Activated T-cell treated with anti-CD3 and anti-CD28 coated beads for 48 hours (primary cell): ENCODE measurements at regions not wholly inside any gene's neighbourhood (a gene's known extent, or its start where the extent isn't known, plus 50 kb on each side); places are given as distances from the start of the nearest gene placed in this dataset.

ENCODE experiments used
- DNase-seq: peaks from one replicate; pipeline ENCODE4 v3.0.0-alpha.2; 2020; ENCODE audit warnings: low read depth

DNA sequence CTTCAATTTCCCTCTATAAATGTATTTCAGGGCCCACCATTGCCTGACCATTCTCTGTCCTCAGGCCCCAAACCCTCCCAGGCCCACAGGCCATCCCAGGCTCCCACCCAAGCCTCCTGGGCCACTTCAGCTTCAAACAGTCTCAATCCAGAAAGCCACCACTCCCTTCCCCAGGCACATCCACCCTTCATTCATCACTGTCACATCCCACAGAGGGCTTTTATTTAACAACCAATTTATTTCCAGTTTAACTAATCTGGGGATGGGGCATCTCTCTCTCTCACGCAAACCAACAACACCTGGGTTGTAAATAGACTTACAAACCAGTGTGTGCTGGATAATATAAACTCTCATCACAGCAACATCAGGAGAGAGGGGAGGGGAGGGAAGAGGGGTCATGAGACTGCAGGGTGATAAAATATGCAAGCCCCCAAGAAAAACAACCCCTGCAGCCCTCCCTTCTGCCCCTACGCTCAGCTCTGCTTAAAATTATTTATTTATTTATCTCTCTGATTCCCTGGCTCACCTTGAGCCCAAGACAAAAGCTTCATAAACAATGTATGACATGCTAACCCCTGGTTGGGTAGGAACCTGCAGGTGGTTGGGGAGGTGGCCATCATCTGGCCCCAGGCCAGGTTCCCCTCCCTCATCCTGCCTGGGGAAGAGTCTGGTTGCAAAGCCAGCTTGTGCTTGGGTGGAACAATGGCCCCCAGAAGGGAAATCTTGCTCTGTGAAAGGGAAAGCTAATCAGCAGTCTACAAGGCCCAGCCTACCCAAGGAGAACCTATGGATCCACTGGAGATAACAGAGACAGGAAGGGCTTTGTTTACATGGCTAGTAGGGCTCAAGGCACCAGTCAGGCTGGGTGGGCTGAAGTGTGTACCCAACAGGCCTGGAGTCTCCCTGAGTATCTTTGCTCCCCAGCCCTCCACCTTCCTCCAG lies 359.2 kb downstream of the BUD13 start:
- no peak for DNase-seq

DNA sequence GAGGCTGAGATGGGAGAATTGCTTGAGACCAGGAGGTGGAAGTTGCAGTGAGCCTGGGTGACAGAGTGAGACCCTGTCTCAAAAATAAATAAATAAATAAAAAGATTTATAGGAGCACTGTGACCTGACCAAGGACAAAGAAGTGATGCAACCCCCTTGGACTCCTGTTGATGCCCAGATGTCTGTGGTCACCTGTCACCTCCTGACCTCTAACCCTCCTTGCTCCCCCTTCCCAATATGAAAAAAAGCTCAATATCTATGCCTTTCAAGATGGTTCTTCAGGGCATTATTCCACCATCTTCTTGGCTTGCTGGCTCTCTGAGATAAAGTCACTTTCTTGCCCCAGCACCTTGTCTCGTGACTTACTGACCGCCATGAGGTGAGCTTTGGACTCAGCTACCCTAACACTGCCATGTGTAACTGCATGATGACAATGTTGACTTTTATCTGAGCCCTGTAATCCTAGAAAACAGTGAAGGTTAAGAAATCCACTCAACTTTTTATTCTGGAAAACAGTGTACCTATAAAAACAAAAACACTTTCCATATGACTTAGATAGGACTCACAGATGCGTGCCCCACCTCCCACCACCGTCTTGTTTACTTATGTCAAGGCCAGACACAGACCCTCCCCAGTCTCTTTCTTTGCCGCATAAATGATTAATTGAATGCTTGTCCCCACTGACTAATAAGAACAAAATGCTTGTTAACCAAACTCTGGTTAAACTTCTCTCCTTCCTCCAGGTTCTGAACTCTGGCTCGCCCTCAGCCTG lies 360.5 kb downstream of the BUD13 start:
- no peak for DNase-seq

DNA sequence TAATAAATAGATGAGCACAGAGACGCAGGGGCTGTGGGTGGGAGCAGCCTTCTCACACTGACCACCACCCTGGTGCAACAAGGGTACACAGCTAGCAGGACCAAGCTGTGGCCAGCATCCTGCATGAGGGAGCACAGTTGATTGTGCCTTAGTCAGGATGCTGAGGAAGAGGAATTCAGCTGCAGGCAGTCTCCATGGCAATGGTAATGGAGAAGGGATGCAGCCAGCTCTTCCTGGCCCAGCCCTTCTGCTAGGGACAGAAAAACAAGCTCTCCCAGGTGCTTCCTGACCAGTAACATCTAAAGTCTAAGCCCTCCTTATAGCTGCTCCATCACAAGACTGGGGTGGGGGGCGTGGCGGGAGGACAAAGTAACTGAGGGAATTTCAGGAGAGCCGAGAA lies 363.5 kb downstream of the BUD13 start:
- DNase-seq = no peak

DNA sequence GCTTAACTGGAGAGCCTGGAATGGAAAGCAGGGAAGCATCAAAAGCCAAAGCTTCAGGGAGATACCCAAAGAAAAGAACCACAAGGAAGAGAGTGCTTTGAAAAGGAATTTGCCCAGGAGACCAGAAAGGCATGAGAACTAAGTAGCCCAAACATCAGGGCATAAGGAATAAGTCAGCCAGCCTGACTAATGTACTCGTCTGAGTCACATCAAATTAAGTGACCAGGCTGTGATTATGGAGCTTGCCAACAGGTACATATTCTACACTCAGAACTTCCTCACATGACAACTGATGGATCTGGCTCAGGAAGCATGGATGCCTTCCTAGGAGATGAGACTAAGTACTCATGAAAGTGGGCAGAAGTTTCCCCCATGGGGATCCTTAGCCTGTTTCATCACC lies 366.7 kb downstream of the BUD13 start:
- DNase-seq = no peak

DNA sequence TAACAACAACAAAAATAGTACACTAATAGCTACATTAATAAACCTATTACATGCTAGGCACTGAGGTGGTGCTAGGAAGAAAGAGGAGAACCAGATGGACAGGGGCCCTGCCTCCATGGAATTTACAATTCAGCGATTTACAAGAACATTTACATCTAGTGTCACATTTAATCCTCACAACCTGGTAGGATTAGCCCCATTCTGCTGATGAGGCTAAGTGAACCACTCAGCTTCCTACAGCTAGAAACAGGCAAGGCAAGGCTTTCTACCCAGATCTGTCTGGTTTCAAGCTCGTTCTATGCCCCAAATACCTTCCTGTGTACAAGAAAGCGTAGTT lies 368.4 kb downstream of the BUD13 start:
- no peak for DNase-seq

DNA sequence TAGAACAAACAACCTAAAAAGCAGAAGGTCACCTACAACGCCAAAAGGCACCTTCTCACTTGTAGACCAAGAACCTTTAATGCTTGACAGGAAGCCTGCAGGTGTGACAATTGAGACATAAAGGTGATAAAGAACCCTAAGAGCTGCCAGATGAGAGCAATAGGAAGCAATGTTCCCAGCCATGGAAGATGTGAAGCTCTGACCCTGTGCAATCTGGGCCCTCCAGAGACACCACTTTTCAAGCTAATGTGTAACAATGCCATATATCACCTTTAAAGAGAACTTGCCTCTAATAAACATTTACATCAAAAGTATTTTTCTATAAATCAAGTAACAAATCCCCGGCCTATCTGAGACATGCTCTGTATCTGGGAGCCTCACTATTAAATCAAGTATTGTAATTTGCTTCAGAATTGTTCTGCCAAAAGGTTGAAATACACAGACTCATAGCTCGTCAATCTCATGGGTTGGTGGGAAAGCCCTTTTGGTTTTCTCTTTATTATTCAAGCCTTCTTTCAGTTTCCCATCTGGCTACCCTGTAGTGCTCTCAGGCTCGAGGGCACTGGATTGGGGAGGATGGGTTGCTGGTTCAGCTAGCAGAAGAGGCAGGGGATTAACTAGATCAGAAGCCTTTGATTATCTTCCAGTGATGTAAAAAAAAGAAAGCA lies 368.9 kb downstream of the BUD13 start:
- DNase-seq = no peak

DNA sequence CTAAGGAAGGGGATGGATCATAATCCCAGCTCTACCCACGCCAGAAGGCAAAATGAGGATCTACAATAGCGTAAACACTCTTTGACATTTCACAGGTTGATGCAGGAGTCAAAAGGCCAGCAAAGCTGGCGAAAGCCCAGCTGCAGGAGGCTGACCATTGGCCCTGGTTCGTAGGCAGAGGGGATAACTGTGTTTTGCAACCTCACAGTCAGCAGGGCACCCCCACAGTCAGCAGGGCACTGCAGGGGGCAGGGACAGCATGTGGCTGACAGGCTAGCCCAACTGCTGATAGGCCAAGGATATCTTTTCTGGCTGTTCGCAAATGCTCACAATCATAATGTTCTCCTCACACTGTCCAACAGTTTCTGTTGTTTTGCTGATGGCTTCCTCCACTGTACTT lies 372.7 kb downstream of the BUD13 start:
- DNase-seq = no peak

DNA sequence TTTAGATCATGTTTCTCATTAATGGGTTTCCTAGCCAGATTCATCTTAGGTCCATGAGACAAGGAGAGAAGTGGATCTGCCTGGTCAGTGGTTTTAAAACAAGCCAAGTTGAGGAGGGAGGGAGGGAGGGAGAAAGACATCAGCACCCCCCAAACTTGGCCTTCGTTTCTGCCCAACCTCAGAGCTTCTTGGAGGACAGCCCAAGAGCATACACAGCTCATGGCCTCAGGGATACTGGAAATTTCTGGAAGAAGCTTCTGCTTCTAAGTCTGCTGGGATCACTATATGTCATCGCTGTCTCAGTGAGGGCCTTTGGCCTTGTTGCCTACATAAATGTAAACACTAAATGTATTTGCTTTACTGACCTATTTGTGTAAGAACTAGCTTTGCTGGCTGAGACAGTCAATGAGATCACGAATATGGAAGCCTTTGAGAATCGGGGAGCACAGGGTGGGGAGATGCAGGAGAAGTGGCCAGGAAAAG lies 375.1 kb downstream of the BUD13 start:
- DNase-seq = no peak

DNA sequence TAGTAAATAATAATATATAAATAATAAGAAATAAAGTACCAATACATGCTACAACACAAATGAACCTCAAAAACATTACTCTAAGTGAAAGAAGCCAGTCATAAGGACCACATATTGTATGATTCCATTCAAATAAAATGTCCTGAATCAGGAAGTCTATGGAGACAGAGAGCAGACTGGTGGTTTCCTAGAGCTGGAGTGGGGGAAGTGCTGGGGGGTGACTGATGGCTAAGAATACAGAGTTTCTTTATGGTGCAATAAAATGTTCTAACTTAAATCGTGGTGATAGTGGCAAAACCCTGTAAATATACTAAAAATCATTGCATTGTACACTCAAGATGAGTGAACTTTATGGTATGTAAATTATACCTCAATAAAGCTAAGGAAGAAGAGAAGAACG lies 376.5 kb downstream of the BUD13 start:
- no peak for DNase-seq

DNA sequence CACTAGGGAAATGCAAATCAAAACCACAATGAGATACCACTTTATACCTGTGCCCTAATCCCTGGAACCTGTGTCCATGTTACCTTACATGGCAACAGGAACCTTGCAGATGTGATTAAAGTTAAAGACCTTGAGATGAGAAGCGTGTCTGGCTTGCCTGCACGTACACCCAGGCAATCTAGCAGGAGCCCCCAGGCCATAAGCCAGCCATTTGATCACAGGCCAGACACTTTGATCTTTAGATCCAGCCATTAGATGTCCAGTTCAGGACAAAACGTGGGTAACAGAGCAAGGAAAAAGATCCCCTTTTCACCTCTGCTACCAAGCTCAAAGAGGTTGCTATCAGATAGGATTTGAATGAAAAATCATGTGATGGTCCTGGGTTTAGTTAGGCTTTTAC lies 378.8 kb downstream of the BUD13 start:
- DNase-seq = no peak

DNA sequence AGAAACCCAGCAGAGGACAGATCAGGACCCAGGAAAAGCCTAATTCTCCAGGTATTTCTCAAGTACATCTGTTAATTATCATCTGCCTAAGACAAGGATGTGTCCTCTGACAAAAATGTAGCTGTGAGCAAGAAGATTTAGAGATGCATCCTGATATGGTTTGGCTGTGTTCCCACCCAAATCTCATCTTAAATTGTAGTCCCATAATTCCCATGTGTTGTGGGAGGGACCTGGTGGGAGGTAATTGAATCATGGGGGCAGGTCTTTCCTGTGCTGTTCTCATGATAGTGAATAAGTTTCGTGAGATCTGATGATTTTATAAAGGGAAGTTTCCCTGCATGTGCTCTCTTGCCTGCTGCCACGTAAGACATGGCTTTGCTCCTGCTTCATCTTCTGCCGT lies 381.8 kb downstream of the BUD13 start:
- DNase-seq = no peak

DNA sequence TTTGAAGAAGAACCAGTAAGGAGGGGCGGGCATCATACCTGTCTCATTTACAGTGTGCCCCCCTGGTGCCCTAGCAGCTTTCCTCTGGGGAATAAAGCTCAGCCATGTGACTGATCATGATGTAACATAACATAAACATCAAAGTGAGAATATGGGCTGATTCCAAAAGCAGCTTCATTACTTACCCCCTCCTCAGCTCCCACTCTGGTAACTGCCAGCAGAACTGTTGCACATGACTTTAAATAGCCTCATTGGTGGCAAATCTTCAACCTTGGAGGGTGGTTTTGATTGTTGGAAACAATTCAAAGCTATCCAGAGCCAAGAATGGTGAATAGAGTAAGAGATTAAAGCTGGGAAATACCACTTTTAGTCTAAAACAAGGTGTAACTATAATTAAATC lies 384.6 kb downstream of the BUD13 start:
- no peak for DNase-seq

DNA sequence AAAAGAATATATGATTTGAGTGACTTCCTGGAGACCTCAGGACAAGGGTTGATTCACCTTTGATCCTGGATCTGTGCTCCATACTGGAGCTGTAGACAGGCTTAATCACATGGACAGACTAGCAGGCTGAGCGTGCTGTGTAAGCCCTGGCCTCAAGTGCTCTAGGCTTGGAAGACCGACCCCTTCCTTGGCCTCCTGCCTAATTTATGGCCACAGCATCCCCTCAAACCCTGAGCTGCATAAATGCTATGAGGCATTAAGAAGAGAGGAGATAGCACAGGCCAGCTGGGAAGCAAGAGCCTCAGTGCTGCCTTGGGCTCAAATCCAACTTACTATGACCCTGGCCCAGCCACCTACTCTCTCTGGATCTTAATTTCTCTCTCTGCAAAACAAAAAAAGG lies 385.1 kb downstream of the BUD13 start:
- DNase-seq = no peak

DNA sequence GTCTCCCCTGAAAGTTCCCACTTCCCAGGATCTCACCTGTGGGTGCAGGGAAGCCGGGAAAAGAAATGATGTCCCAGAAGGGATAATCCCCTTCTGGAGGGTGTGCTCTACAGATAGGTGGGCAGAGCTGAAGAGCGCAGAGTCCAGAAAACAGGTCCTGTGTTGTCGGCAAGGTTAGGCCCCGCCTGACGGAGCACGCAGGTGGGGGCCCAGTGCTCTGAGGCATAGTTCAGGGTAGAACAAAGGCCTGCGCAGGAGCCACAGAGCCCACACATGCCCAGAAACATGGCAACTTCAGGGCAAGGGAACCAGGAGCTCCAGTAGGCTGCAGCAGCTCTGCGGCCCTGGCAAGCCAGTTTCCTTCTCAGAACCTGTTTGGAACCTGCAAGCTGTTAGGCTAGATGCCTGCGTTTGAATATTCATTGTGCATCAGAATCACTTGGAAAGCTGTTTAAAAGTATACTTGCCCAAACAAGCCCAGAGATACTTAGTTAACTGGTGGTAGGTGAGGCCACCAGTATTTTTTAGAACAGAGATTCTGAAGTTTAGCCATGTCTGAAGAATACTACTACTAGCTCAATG lies 386.6 kb downstream of the BUD13 start:
- DNase-seq = no peak

DNA sequence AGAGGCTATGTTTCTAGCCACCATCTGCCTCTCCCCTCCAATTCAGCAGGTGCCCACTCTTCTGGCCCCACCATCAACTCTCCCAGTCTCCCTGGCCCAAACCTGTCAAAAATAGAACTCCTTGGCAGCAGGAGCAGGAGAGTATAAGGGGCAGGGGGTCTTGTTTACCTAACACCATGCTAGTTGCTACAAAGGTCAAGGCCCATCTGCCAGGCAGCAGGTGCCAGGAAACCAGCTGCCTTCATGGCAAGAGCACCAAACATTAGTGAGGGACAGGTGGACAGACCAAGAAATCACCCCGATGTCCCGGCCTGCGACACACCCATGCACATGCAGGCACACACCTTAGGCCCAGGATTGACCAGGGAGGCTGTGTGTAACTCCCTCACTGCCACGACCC lies 387.9 kb downstream of the BUD13 start:
- no peak for DNase-seq

DNA sequence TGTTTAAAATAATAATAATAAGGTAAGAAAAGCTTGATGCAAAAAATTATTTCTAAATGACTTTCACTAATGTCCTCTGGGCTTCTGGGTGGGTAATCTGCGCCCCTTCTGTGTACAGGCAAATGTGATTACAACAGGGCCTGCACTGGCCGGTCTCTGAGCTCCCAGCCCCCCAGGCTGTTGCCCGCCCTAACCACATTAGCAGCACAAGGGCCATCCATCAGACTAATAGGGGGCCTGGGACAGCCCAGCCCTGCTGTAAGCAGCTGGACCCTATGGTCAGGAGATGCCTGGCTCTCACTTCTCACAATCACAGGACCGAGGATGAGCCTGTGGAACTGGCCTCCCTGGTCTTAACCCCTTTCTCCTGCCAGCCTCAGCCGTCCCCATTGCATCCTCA lies 388.4 kb downstream of the BUD13 start:
- DNase-seq = no peak

DNA sequence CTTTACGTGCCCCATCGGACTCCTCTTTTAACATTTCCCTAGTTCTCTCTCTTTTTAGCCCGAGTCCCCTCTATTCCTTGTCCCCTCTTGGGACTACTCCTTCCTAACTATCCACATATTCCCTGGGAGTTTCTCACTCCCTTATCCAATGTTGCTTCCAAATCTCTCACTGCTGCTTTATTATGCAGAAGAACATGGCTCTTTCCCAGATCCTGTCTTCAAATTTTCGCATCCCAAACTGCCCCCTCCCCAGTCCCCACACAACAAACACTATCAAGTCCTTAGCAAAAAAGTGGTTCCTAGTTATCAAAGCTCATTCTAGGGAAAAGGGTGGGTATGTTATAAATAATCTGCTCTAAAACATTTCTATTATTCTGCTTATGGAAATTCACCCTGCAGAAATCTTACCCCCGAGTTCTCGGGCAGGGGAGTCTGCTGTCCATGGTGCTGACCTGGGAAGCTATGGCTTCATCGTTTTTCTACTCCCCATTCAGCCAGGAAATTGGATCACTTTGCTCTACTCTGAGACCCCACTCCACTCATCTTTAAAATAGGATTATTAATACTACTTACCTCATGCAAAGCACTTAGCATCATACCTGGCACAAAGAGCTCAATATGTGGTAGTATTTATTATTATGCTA lies 393.5 kb downstream of the BUD13 start:
- no peak for DNase-seq

DNA sequence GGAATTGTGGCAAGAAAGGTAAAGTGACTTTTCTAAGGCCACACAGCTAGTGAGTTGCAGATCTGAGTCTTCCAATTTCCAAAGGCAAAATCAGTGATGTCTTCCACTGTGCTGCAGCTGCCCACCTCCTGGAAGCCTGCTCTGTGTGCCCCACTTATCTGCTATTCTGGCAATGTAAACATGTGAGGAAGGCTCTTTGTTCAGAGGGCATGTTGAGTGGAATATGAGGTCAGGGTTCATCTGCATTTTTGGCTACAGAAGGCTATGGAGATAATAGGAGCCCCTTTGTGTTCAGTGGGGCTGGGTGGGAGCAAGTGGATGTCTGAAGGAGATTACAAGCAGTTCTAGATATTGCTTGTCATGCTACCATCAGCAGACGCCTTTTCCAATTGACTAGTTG lies 396.2 kb downstream of the BUD13 start:
- DNase-seq = no peak

DNA sequence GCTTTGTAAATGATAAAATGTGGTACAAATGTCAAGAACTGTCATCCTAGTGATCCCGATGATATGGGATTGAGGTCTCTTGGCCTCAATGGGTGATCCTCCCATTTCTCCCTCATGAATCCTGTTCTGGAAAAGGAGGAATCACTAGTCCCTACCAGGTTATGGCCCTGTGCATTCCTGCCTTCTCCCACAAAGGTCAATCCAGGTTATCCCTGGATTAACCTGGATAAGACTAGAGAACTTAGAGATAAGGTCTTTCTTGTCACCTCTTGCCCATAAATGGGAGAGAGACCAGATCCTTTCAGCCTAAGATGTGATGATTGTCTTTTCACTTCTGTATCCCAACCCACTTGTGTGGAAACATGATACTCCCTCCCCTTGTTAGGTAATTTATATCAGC lies 396.7 kb downstream of the BUD13 start:
- no peak for DNase-seq

DNA sequence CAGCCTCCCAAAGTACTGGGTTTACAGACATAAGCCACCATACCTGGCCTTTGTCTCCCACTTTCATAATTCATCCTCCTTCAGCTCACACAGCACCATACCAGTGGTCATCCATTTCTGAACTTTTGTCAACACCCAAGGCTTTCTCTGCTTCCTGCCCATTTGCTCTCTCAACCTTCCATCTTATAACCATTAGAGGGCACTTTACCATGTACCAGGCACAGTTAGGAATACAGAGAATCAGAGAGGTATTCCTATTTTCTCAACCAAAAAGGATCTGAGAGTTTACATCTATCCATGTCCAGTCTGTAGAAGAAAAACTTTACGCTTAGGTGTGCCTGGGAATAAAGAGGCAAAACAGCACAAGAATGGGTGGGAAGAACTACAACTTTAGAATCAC lies 397.6 kb downstream of the BUD13 start:
- no peak for DNase-seq

DNA sequence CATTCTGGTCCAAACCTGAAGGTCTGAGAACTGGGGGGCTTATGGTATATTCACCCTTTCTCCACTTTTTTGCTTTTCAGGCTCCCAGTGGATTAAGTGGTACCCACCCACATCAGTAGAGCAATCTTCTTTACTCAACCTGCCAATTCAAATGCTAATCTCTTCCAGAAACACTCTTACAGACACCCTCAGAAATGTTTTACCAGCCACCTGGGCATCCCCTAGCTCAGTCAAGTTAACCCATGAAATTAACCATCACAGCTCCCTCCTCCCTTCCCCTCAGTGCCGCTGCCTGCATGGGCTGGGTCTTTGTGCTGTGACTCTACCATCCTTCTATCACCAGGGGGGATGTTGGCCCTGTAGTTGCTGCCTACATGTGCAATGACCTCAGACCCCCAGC lies 398.7 kb downstream of the BUD13 start:
- no peak for DNase-seq
